OCI-LY3 (cell line): ENCODE measurements at regions not wholly inside any gene's neighbourhood (a gene's known extent, or its start where the extent isn't known, plus 50 kb on each side); places are given as distances from the start of the nearest gene placed in this dataset.

Experiments
- H2AFZ ChIP-seq: fragments of 200-600, 300-600 bp; shearing (Covaris generic); 2 replicates; pipeline ENCODE4 v1.6.0; 2014; ENCODE audit warnings: antibody characterized with exemption, low read depth, low read length
- H3K27ac ChIP-seq: fragments of 200-600, 300-600 bp; sonication (generic); 2 replicates; pipeline ENCODE4 v1.5.1; 2014; ENCODE audit warnings: mild to moderate bottlenecking, low read length, moderate library complexity, mixed read lengths
- H3K27me3 ChIP-seq: fragments of 200-600, 300-600 bp; sonication (generic); 2 replicates; pipeline ENCODE4 v1.6.1; 2014; ENCODE audit warnings: low read depth, low read length, mixed read lengths
- H3K36me3 ChIP-seq: fragments of 200-600, 300-600 bp; sonication (generic); replicated peaks from 2 replicates; pipeline ENCODE3; 2014; ENCODE audit warnings: low read depth, low read length, mixed read lengths
- H3K4me1 ChIP-seq: fragments of 300-600, 200-600 bp; sonication (generic); 2 replicates; pipeline ENCODE4 v1.6.1; 2014; ENCODE audit warnings: low read length, mixed read lengths
- H3K4me2 ChIP-seq: fragments of 200-600, 300-600 bp; sonication (generic); 2 replicates; pipeline ENCODE4 v1.6.1; 2014; ENCODE audit warnings: low read length, mixed read lengths
- H3K4me3 ChIP-seq: fragments of 300-600, 200-600 bp; sonication (generic); 2 replicates; pipeline ENCODE4 v1.5.1; 2014; ENCODE audit warnings: antibody characterized with exemption, mild to moderate bottlenecking, low read length, moderate library complexity
- H3K79me2 ChIP-seq: fragments of 300-600, 200-600 bp; shearing (Covaris generic); 2 replicates; pipeline ENCODE4 v1.6.1; 2014; ENCODE audit warnings: mild to moderate bottlenecking, low read length, mixed read lengths
- H3K9ac ChIP-seq: fragments of 300-600, 200-600 bp; shearing (Covaris generic); 2 replicates; pipeline ENCODE4 v1.6.0; 2014; ENCODE audit warnings: mild to moderate bottlenecking, low read length, moderate library complexity
- H3K9me3 ChIP-seq: fragments of 200-600, 300-600 bp; shearing (Covaris generic); 2 replicates; pipeline ENCODE4 v1.6.1; 2014; ENCODE audit warnings: low read length, mixed read lengths; ENCODE audit not compliant: insufficient read depth
- H4K20me1 ChIP-seq: fragments of 200-600, 300-600 bp; sonication (generic); 2 replicates; pipeline ENCODE4 v1.6.1; 2016; ENCODE audit warnings: low read length, mixed read lengths; ENCODE audit not compliant: insufficient read depth
- EZH2phosphoT487 ChIP-seq: fragments of 200-600 bp; shearing (Covaris generic); IDR thresholded peaks from 2 replicates; pipeline ENCODE4 v1.6.1; 2018; ENCODE audit warnings: antibody characterized with exemption, mixed run types, low read depth
- TF ChIP-seq, protein P1 (sequence below): fragments of 200-600, 300-600 bp; sonication (generic); IDR thresholded peaks from 2 replicates; pipeline ENCODE4 v1.5.1; 2014; ENCODE audit warnings: antibody characterized with exemption, low read length, low read depth

DNA sequence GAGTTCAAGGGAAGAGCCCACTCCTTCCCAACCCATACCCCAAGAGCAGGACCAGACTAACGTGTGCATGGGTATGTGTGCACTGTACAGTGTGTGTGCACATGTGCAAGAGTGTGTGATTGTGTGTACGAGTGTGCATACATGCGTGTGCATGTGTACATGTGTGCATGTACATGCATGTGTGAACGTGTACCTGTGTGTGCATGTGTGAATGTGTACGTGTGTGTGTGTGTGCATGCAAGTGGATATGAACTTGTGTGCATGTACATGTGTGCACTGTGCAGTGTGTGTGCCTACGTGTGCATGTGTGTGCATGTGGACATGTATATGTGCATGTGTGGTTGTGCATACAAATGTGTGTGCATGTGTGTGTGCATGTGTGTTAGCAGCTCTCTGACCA, 223.1 kb downstream of the RBFOX3 start:
- H3K27ac ChIP-seq = no peak overlapping the region
- no peak overlapping the region for H3K4me2 ChIP-seq
- no peak for TF ChIP-seq EZH2phosphoT487
- TF ChIP-seq, protein P1, sequence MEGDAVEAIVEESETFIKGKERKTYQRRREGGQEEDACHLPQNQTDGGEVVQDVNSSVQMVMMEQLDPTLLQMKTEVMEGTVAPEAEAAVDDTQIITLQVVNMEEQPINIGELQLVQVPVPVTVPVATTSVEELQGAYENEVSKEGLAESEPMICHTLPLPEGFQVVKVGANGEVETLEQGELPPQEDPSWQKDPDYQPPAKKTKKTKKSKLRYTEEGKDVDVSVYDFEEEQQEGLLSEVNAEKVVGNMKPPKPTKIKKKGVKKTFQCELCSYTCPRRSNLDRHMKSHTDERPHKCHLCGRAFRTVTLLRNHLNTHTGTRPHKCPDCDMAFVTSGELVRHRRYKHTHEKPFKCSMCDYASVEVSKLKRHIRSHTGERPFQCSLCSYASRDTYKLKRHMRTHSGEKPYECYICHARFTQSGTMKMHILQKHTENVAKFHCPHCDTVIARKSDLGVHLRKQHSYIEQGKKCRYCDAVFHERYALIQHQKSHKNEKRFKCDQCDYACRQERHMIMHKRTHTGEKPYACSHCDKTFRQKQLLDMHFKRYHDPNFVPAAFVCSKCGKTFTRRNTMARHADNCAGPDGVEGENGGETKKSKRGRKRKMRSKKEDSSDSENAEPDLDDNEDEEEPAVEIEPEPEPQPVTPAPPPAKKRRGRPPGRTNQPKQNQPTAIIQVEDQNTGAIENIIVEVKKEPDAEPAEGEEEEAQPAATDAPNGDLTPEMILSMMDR = no peak
- no peaks in the 10 kb centered on the region for H3K79me2 ChIP-seq
- H3K27me3 ChIP-seq = peaks cover 48% of the 10 kb centered on the region
- H3K9me3 ChIP-seq = no peaks in the 10 kb centered on the region
- H4K20me1 ChIP-seq = no peaks in the 10 kb centered on the region
- no peaks in the 10 kb centered on the region for H3K4me1 ChIP-seq
- H3K36me3 ChIP-seq = no peaks in the 10 kb centered on the region
- no peak overlapping the region for H3K9ac ChIP-seq
- H3K4me3 ChIP-seq = no peak overlapping the region
- H2AFZ ChIP-seq = no peak overlapping the region

DNA sequence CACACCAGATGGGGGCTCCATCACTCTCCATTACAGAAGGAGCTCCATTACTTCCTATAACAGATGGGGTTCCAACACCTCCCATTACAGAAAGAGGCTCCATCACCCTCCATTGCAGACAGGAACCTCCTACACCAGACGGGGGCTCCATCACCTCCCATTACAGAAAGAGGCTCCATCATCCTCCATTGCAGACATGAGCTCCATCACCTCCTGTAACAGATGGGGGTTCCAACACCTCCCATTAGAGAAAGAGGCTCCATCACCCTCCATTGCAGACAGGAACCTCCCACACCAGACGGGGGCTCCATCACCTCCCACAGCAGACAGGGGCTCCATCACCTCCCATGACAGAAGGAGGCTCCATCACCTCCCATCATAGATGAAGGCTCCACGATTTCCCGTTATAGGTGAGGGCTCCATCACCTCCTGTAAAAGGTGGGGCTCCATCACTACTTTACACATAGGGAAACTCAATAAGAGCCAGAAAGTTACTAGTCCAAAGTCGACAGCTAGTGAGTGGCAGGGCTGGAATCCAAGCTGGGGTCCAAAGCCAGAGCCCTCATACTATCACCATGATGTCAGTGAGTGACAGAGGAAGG, 224.8 kb downstream of the RBFOX3 start:
- no peak overlapping the region for H3K27ac ChIP-seq
- H3K27me3 ChIP-seq = peaks cover 45% of the 10 kb centered on the region
- H3K36me3 ChIP-seq = no peaks in the 10 kb centered on the region
- no peak overlapping the region for H3K4me2 ChIP-seq
- H3K9ac ChIP-seq = no peak overlapping the region
- H3K4me1 ChIP-seq = no peaks in the 10 kb centered on the region
- no peak overlapping the region for H3K4me3 ChIP-seq
- TF ChIP-seq EZH2phosphoT487 = no peak
- TF ChIP-seq, protein P1 = no peak
- H4K20me1 ChIP-seq = no peaks in the 10 kb centered on the region
- no peaks in the 10 kb centered on the region for H3K79me2 ChIP-seq
- H2AFZ ChIP-seq = no peak overlapping the region
- no peaks in the 10 kb centered on the region for H3K9me3 ChIP-seq

DNA sequence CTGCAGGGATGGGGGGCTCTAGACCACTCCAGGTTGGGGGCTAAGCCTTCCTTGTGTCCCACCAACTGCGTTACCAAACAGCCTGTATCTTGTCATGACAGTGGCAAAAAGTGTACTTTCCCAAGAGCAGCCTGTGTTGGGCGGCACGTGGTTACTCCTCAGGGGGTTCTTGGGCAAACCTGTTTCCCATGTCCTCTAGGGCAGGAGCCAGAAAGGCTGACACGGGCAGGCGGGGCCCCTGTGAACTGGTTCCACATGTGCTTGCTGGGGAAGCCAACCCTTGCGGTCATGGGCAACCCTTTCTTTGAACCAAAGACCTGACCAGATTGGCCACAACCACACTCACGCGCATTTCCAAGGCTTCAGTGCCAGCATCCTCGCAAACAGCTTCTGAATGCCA, 228.5 kb downstream of the RBFOX3 start:
- Histone ChIP-seq H3K27me3 (peaks cover 34% of the 10 kb centered on the region), H3K4me2 (no peak overlapping the region)

DNA sequence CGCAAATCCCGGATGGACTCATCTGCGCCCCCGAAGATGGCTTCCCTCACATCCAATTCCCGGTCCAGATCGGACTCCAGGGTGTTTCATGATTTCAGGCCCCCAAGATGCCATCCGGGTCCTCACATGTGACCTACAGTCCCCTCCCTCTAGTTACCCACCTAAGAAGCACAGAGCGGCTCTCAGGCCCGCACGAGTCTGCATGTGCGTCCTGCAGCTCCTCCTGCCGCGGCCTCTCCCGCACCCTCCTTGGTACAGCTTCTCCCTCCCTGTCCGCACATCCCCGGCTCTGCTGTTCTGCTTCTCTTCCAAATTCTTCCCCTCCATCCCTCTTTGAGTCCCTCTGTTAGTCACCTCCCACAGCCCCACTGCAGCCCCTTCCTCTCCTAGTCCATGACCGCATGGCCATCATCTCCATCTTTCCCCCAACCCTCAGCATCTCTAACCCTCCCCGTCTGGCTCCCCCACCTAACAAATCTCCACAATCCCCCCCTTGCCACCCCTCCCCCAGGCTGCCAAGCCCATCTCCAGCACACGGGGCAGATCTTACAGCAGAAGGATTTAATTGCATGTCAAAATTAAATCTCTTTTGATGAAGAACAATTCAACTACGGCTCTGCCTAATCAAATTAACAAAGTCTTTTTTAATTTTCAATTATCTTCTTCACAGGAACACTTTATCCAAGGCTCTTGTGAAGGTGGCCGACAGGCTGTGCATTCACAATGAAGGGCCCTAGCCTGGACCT, 231.0 kb downstream of the RBFOX3 start:
- no peak overlapping the region for H3K27ac ChIP-seq
- no peak overlapping the region for H3K4me2 ChIP-seq
- H3K27me3 ChIP-seq = peaks cover 53% of the 10 kb centered on the region
- H3K79me2 ChIP-seq = no peaks in the 10 kb centered on the region
- no peaks in the 10 kb centered on the region for H4K20me1 ChIP-seq
- no peaks in the 10 kb centered on the region for H3K4me1 ChIP-seq
- no peaks in the 10 kb centered on the region for H3K9me3 ChIP-seq
- no peak overlapping the region for H3K4me3 ChIP-seq
- no peaks in the 10 kb centered on the region for H3K36me3 ChIP-seq
- no peak overlapping the region for H2AFZ ChIP-seq
- TF ChIP-seq, protein P1 = no peak
- TF ChIP-seq EZH2phosphoT487 = no peak
- H3K9ac ChIP-seq = no peak overlapping the region

More for the DNA sequence above, 228.5 kb downstream of the RBFOX3 start:
- Histone ChIP-seq H3K36me3 (no peaks in the 10 kb centered on the region), H4K20me1 (no peaks in the 10 kb centered on the region), H3K4me1 (no peaks in the 10 kb centered on the region), H3K9ac (no peak overlapping the region), H3K9me3 (no peaks in the 10 kb centered on the region), H3K79me2 (no peaks in the 10 kb centered on the region), H3K27ac (no peak overlapping the region), H2AFZ (no peak overlapping the region), H3K4me3 (no peak overlapping the region)
- TF ChIP-seq, protein P1 = no peak
- TF ChIP-seq EZH2phosphoT487 = no peak
